Testis (tissue), 2 donors: ENCODE measurements at regions not wholly inside any gene's neighbourhood (a gene's known extent, or its start where the extent isn't known, plus 50 kb on each side); places are given as distances from the start of the nearest gene placed in this dataset.

Experiments used
- POLR2A ChIP-seq: fragments of 450-650 bp; IDR thresholded peaks from one replicate; pipeline ENCODE4 v1.6.1; 2017; ENCODE audit warnings: antibody characterized with exemption, mild to moderate bottlenecking, moderate library complexity
- TF ChIP-seq, protein P1 (sequence below), 3 experiments: fragments of 450-650 bp in 2 of 3; fragments of 200-600 bp in 1 of 3; sonication (generic) in 1 of 3; IDR thresholded peaks; one replicate each; pipeline ENCODE4 v1.5.1; 2016 to 2019; ENCODE audit warnings: antibody characterized with exemption in 3 of 3, mild to moderate bottlenecking in 2 of 3, moderate library complexity in 1 of 3

DNA sequence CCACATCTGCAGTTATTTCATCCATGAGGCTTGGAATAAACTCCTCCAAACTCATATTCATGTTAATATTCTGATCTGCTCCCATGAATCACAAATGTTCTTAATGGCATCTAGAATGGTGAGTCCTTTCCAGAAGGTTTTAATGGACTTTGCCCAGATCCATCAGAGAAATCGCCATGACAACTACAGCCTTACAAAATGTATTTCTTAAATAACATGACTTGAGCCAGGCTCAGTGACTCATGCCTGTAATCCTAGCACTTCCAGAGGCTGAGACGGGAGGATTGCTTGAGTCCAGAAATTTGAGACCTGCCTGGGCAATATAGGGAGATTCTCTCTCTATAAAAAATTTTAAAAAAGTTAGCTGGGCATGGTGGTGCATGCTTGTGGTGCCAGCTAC lies 102.1 kb upstream of the TMEM168 start:
- TF ChIP-seq, protein P1, sequence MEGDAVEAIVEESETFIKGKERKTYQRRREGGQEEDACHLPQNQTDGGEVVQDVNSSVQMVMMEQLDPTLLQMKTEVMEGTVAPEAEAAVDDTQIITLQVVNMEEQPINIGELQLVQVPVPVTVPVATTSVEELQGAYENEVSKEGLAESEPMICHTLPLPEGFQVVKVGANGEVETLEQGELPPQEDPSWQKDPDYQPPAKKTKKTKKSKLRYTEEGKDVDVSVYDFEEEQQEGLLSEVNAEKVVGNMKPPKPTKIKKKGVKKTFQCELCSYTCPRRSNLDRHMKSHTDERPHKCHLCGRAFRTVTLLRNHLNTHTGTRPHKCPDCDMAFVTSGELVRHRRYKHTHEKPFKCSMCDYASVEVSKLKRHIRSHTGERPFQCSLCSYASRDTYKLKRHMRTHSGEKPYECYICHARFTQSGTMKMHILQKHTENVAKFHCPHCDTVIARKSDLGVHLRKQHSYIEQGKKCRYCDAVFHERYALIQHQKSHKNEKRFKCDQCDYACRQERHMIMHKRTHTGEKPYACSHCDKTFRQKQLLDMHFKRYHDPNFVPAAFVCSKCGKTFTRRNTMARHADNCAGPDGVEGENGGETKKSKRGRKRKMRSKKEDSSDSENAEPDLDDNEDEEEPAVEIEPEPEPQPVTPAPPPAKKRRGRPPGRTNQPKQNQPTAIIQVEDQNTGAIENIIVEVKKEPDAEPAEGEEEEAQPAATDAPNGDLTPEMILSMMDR (IDR thresholded peaks at IDR 0.05) = no peak
- TF ChIP-seq POLR2A = no peak
